ENCODE measurements at regions not wholly inside any gene's neighbourhood (a gene's known extent, or its start where the extent isn't known, plus 50 kb on each side); places are given as distances from the start of the nearest gene placed in this dataset.

DNA sequence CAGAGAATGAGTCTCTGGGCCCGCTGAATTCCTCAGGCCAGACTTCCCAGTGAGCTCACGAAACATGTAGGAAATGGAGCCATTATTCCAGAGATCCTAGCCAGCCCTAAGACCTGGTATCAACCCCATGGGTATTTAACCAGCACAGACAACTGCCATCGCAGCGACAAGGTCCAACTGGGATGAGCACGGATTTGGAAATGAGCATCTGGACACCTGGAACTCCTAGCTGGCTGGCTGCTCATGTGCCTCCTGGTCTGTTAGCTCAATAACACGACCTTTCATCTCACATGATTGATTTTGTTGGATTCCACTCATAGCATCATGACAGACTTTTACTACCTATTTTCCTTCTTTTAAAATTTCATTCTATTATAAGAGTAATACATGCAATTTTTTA is 51.0 kb downstream of the POU3F3 start:
- ATAC-seq (replicated peaks; ENCODE audit: extremely low read depth, poor library complexity, severe bottlenecking) (no peak), DNase-seq (ENCODE audit: low spot score in 2 of 2) (no peak)
- no peak overlapping the region for H3K4me3 Mint-ChIP-seq
- no peaks in the 10 kb centered on the region for H3K9me3 Mint-ChIP-seq
- peaks cover 31% of the 10 kb centered on the region for H3K27me3 Mint-ChIP-seq
- no peaks in the 10 kb centered on the region for H3K36me3 Mint-ChIP-seq (ENCODE audit: insufficient read depth)
- H3K4me1 Mint-ChIP-seq = no peaks in the 10 kb centered on the region
- no peak overlapping the region for H3K27ac Mint-ChIP-seq (ENCODE audit: low read depth)

DNA sequence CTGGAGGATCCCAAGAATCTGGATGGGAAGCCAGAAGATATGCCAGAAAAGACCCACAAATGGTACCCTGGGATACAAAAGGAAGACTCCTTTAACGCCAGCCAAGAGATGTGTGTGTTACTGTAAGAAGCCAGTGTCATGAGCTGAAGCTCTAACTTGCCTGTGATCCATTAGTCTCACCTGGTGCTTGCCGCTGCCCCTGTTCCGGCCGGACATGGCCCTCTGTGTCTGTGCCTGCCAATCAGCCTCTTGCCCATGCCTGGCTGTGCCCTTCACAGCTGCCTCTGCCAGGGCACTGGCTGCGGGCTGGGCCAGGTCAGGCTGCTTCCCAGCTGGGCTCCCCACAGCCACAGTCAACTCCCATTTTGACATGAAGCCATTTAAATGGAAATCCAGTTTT is 55.4 kb downstream of the POU3F3 start:
- Mint-ChIP-seq H3K36me3 (ENCODE audit: insufficient read depth) (no peaks in the 10 kb centered on the region), H3K27me3 (peaks cover 20% of the 10 kb centered on the region), H3K4me3 (no peak overlapping the region), H3K4me1 (no peaks in the 10 kb centered on the region), H3K9me3 (no peaks in the 10 kb centered on the region), H3K27ac (ENCODE audit: low read depth) (no peak overlapping the region)
- ATAC-seq (replicated peaks; ENCODE audit: extremely low read depth, poor library complexity, severe bottlenecking) (no peak), DNase-seq (ENCODE audit: low spot score in 2 of 2) (no peak)

DNA sequence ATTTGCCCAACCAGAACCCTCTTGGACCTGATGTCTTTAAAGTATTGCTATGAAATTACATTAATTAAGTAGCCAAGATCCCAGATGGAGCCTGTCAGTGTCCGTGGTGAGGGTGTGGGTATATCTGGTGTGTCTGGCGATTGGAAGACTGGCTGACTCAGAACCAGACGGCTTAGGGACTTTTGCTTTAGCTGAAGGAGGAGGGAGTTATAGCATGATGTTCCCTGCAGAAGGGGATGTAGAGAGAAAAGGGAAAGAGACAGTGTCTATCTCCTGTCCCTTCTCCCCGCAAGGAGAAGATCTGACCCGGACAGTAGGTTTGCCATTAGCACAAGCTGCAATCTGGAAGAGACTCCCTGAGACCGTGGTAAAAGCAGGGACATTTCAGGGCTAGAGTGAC is 60.6 kb downstream of the POU3F3 start:
- ATAC-seq (replicated peaks; ENCODE audit: extremely low read depth, poor library complexity, severe bottlenecking) (no peak), DNase-seq (ENCODE audit: low spot score in 2 of 2) (no peak)
- Mint-ChIP-seq H3K4me3 (no peak overlapping the region), H3K27ac (ENCODE audit: low read depth) (no peak overlapping the region), H3K4me1 (no peaks in the 10 kb centered on the region), H3K36me3 (ENCODE audit: insufficient read depth) (no peaks in the 10 kb centered on the region), H3K27me3 (peaks cover 9% of the 10 kb centered on the region), H3K9me3 (no peaks in the 10 kb centered on the region)

DNA sequence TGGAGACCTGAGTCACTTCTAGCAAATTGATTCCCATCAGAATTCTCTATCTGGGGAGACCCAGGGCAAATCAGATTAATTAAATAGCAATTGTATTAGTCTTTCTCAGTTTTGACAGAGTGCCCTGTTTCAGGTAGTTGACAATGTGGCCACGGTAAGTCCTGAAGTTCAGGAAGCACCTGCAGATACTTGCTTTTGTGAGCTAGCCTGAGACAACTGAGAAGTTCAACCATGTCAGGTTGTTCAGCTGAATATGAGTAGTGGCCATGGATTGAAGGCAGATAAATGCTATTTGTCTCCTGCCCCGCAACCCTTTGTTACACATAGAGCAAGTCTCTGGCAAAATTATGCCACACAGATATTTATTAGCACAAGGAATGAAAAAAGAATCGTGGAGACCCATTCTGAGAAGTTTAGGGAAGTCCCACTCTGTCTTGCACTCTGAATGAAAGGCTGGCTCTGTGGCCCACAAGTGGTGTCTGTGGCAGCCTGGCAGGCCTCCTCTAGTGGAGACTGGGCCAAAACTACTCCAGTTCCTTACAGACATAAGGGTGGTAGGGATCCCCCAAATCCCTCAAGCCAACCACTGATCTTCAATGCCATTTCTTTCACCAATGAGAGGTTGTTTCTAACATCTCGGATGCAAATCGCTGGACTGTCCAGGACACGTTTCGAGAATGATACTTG is 61.3 kb downstream of the POU3F3 start:
- Mint-ChIP-seq H3K4me3 (no peak overlapping the region), H3K27me3 (peaks cover 17% of the 10 kb centered on the region), H3K27ac (ENCODE audit: low read depth) (no peak overlapping the region), H3K36me3 (ENCODE audit: insufficient read depth) (no peaks in the 10 kb centered on the region), H3K4me1 (no peaks in the 10 kb centered on the region), H3K9me3 (no peaks in the 10 kb centered on the region)
- DNase-seq (ENCODE audit: low spot score in 2 of 2) (no peak), ATAC-seq (replicated peaks; ENCODE audit: extremely low read depth, poor library complexity, severe bottlenecking) (no peak)

DNA sequence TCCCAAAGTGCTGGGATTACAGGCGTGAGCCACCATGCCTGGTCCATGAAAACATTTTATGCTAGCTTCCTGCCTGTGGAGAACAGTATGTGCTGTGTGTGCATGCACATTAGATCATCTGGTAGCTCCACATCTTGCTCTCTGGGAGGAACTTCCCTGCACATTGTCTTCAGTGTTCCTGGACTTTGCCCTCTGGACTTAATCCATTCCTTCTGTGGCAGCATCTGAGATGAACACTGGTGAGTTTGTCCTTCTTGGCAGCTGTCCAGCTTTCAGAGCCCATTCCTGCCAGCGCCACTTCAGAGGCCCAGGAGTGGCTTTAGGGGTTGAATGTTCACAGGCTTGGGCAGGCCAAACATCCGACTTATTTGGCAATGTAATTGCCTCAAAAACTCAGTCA is 65.2 kb downstream of the POU3F3 start:
- DNase-seq (ENCODE audit: low spot score in 2 of 2) = no peak

DNA sequence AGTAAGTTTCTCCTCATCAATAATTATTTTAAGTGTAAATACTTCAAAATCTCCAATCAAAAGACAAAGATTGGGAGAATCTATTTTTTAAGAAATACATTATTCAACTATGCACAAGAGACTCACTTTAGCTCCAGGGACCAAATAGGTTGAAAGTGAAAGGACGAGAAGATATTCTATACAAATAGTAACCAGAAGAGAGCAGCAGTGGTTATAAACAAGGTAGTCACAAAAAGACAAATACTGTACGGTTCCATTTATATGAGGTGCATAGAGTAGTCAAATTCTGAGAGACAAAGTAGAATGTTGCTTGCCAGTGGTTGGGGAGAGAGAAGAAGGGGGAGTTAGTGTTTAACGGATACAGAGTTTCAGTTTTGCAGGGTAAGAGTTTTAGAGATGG is 69.8 kb downstream of the POU3F3 start:
- no peak for DNase-seq (ENCODE audit: low spot score in 2 of 2)
- H3K9me3 Mint-ChIP-seq = no peaks in the 10 kb centered on the region
- no peak for ATAC-seq (replicated peaks; ENCODE audit: extremely low read depth, poor library complexity, severe bottlenecking)
- H3K4me1 Mint-ChIP-seq = no peaks in the 10 kb centered on the region
- H3K27me3 Mint-ChIP-seq = peaks cover 31% of the 10 kb centered on the region
- no peaks in the 10 kb centered on the region for H3K36me3 Mint-ChIP-seq (ENCODE audit: insufficient read depth)
- no peak overlapping the region for H3K4me3 Mint-ChIP-seq
- no peak overlapping the region for H3K27ac Mint-ChIP-seq (ENCODE audit: low read depth)

More for the DNA sequence above, 65.2 kb downstream of the POU3F3 start:
- no peak for ATAC-seq (replicated peaks; ENCODE audit: extremely low read depth, poor library complexity, severe bottlenecking)
- Mint-ChIP-seq H3K36me3 (ENCODE audit: insufficient read depth) (no peaks in the 10 kb centered on the region), H3K4me1 (no peaks in the 10 kb centered on the region), H3K9me3 (no peaks in the 10 kb centered on the region), H3K27me3 (peaks cover 21% of the 10 kb centered on the region), H3K27ac (ENCODE audit: low read depth) (no peak overlapping the region), H3K4me3 (no peak overlapping the region)

DNA sequence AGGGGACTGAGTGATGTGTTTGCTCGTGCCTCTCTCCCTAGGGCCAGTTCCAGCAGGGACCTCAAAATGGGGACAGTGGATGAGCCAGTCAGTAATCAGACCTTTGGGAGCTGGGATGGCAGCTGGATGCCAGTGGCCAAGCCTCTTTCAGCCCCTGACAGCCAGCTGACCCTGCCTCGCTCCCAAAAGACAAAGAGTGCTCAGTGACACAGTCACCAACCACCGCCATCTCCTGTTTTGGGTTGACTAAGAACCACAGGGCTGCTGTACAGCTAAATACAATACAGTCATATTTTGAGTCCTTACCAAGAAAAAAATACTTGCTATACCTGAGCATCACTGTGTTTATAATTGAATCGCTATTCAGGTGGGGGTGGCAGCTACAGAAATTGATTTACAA is 75.7 kb downstream of the POU3F3 start:
- no peak for ATAC-seq (replicated peaks; ENCODE audit: extremely low read depth, poor library complexity, severe bottlenecking)
- no peaks in the 10 kb centered on the region for H3K4me1 Mint-ChIP-seq
- H3K9me3 Mint-ChIP-seq = no peaks in the 10 kb centered on the region
- peaks cover 23% of the 10 kb centered on the region for H3K27me3 Mint-ChIP-seq
- no peak for DNase-seq (ENCODE audit: low spot score in 2 of 2)
- no peaks in the 10 kb centered on the region for H3K36me3 Mint-ChIP-seq (ENCODE audit: insufficient read depth)
- no peak overlapping the region for H3K4me3 Mint-ChIP-seq
- no peak overlapping the region for H3K27ac Mint-ChIP-seq (ENCODE audit: low read depth)

DNA sequence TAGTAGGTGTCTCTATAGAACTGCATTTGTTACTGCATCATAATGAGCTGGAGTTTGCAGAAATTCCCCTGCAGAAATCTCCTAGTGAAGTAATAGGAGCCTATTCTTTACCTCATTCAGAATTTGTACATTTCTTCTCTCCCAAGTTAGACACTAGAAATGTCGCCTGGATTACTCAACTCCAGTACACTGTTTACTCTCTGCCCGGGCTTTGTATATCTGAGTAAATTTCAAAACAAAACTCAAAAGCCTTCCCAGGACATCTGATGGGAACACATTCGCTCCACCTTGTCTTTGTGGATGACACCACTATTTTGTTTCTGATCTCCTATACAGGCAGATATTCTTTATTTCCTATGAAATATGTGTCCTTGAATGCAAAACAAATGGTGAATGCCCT is 76.8 kb downstream of the POU3F3 start:
- Mint-ChIP-seq H3K9me3 (no peaks in the 10 kb centered on the region), H3K4me1 (no peaks in the 10 kb centered on the region), H3K27ac (ENCODE audit: low read depth) (no peak overlapping the region), H3K4me3 (no peak overlapping the region), H3K36me3 (ENCODE audit: insufficient read depth) (no peaks in the 10 kb centered on the region), H3K27me3 (peaks cover 13% of the 10 kb centered on the region)
- DNase-seq (ENCODE audit: low spot score in 2 of 2) = no peak
- no peak for ATAC-seq (replicated peaks; ENCODE audit: extremely low read depth, poor library complexity, severe bottlenecking)

DNA sequence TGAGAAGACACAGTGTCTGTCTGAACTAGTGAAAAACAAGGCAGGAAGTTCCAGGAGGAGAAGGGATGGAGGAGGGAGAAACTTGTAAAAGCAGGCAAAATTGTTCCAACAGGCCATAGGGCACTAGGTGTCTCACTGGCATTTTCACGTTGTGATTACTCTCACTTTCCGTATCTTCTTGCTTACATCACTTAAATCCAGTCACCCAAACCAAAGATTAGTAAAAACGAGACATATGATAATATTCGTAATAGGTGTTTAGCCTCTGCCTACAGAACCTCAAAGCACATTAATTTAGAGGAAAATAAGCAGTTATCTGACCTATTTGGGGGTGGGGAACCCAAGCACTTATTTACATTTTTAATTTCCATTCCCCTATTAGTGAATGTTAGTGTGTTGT is 78.3 kb downstream of the POU3F3 start:
- Mint-ChIP-seq H3K27me3 (peaks cover 13% of the 10 kb centered on the region), H3K27ac (ENCODE audit: low read depth) (no peak overlapping the region), H3K9me3 (no peaks in the 10 kb centered on the region), H3K4me1 (no peaks in the 10 kb centered on the region), H3K4me3 (no peak overlapping the region), H3K36me3 (ENCODE audit: insufficient read depth) (no peaks in the 10 kb centered on the region)
- no peak for DNase-seq (ENCODE audit: low spot score in 2 of 2)
- ATAC-seq (replicated peaks; ENCODE audit: extremely low read depth, poor library complexity, severe bottlenecking) = no peak

DNA sequence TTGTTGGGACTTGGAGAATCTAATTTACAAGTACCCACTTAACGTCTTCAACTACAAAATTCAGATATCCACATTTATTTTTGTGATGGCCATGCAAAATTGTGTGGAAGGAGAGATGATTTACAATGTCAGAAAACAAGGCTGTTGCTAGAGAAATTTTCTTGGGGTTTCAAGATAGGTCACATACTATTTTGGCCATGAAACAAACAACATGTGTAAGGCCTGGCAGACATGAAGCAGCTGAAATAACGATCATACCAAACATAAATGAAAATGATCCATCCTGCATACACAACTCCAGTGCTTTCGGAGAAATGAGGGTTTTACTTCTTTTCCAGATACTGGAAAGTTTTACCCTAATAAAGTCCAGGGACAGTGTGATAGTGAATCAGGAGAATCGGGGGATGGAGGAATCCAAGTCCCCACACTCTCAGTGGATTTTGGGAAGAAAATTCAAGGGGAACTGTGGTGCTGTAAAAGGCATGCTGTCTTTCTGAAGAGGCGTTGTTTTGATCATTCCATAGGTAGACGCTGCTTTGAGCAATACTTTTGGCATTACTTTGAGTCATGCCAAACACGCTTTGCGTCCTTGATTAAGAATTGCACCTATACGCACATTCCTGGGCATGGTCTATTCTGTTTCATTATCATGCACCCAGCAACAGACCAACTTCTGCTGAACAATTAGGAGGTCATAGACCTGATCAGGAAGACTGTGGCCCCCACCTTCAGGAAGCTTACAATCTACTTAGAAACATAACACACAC is 79.4 kb downstream of the POU3F3 start:
- Mint-ChIP-seq H3K4me3 (no peak overlapping the region), H3K27ac (ENCODE audit: low read depth) (no peak overlapping the region), H3K4me1 (no peaks in the 10 kb centered on the region), H3K36me3 (ENCODE audit: insufficient read depth) (no peaks in the 10 kb centered on the region), H3K27me3 (peaks cover 13% of the 10 kb centered on the region), H3K9me3 (no peaks in the 10 kb centered on the region)
- no peak for ATAC-seq (replicated peaks; ENCODE audit: extremely low read depth, poor library complexity, severe bottlenecking)
- no peak for DNase-seq (ENCODE audit: low spot score in 2 of 2)

DNA sequence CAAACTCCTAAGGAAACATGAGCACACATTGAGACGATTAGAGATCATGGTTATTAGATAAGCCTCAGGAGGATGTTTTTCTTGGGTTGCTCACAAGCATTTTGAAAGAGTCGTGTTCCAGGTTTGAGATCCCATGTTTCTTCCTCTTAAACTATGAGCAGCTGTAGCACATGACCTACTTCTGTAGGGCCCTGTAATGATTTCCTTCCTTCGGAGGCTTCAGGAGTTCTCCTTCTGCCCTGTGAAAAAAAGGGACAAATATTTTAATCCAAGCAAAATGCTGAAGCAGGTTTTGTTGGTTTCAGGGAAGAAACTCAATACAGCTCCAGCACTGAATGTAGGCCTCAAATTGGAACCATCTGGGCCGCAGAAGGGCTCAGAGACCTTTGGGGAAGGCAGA is 82.6 kb downstream of the POU3F3 start:
- H3K36me3 Mint-ChIP-seq (ENCODE audit: insufficient read depth) = no peaks in the 10 kb centered on the region
- no peak overlapping the region for H3K27ac Mint-ChIP-seq (ENCODE audit: low read depth)
- H3K27me3 Mint-ChIP-seq = peaks cover 18% of the 10 kb centered on the region
- H3K4me3 Mint-ChIP-seq = no peak overlapping the region
- no peak for ATAC-seq (replicated peaks; ENCODE audit: extremely low read depth, poor library complexity, severe bottlenecking)
- DNase-seq (ENCODE audit: low spot score in 2 of 2) = no peak
- no peaks in the 10 kb centered on the region for H3K4me1 Mint-ChIP-seq
- H3K9me3 Mint-ChIP-seq = no peaks in the 10 kb centered on the region

DNA sequence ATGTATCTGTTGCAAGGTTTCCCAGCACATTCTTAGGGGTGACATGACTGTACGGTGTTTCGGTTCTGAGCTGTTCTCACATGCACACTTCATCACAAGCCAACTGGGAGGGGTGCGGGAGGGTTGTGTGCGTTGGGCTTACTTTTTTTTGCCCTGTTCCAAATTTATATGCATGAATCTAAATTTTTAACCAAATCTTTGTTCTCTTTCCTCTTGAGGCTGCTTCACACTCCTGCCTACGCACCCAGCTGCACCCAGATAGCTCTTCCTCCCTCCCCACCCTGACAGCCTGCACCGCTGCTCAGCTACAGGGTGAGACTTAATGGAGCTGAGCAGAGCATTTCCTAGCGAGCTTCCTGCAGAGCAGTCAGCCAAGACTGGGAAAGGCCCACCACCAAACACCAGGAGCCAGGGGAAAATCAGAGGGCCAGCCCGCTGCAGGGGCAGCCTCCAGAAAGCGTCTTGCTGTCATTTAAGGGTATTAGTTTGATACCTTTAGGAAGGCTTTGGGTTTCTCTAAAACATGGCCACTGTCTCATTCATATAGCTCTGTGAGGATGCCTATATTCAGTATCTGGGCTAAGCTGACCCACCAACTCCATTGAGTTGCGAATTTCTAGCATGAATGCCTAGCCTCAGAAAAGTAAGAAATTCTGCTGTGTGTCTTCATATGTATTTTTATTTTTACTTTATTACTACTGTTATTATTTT is 84.5 kb downstream of the POU3F3 start:
- H3K4me1 Mint-ChIP-seq = no peaks in the 10 kb centered on the region
- peaks cover 22% of the 10 kb centered on the region for H3K27me3 Mint-ChIP-seq
- no peak overlapping the region for H3K27ac Mint-ChIP-seq (ENCODE audit: low read depth)
- peak overlapping the region; percentile 14 for H3K4me3 Mint-ChIP-seq
- no peaks in the 10 kb centered on the region for H3K9me3 Mint-ChIP-seq
- ATAC-seq (replicated peaks; ENCODE audit: extremely low read depth, poor library complexity, severe bottlenecking) (no peak), DNase-seq (ENCODE audit: low spot score in 2 of 2) (no peak)
- H3K36me3 Mint-ChIP-seq (ENCODE audit: insufficient read depth) = no peaks in the 10 kb centered on the region

All from central memory CD8-positive, alpha-beta T cell (primary cell).